Keratinocyte (primary cell): ENCODE measurements at regions not wholly inside any gene's neighbourhood (a gene's known extent, or its start where the extent isn't known, plus 50 kb on each side); places are given as distances from the start of the nearest gene placed in this dataset.
A peak's percentile ranks its signal among the peaks of the same experiment; 100 is the strongest.

Experiments used
- DNase-seq: peaks from one replicate; pipeline ENCODE4 v3.0.0-alpha.2; 2011; ENCODE audit warnings: low read depth, missing footprints, low spot score
- FAIRE-seq: peaks from 2 replicates; lab custom pipeline; 2011; peaks lifted over from hg19 to GRCh38; lab: Jason Lieb, UNC
- H2AFZ ChIP-seq: 2 replicates; pipeline ENCODE4 v1.6.0; 2012; ENCODE audit warnings: low read length, control low read depth, inconsistent platforms; ENCODE audit not compliant: control insufficient read depth
- H3K27ac ChIP-seq: 2 replicates; pipeline ENCODE4 v1.5.1; 2011; ENCODE audit warnings: low read length; ENCODE audit not compliant: control insufficient read depth, insufficient read depth
- H3K27me3 ChIP-seq: 3 replicates; pipeline ENCODE4 v1.6.0; 2011; ENCODE audit warnings: low read length; ENCODE audit not compliant: control insufficient read depth, insufficient read depth; ENCODE audit errors: extremely low read depth
- H3K36me3 ChIP-seq, 2 experiments: 2 replicates in 1 of 2; 3 replicates in 1 of 2; pipeline ENCODE4 v1.5.1; 2011; ENCODE audit warnings: low read length in 2 of 2, mild to moderate bottlenecking in 1 of 2; ENCODE audit not compliant: control insufficient read depth in 2 of 2, insufficient read depth in 2 of 2; ENCODE audit errors: extremely low read depth in 1 of 2
- H3K4me1 ChIP-seq: 3 replicates; pipeline ENCODE4 v1.5.1; 2011; ENCODE audit warnings: low read length; ENCODE audit not compliant: control insufficient read depth, insufficient read depth; ENCODE audit errors: extremely low read depth
- H3K4me2 ChIP-seq: 3 replicates; pipeline ENCODE4 v1.6.0; 2011; ENCODE audit warnings: low read depth, low read length; ENCODE audit not compliant: control insufficient read depth, insufficient read depth; ENCODE audit errors: extremely low read depth
- H3K4me3 ChIP-seq, 3 experiments: fragments of 200-600 bp in 1 of 3; sonication (generic) in 1 of 3; 2 replicates in 2 of 3; 3 replicates in 1 of 3; pipeline ENCODE4 v1.5.1; 2011 to 2016; ENCODE audit warnings: low read length in 3 of 3, mild to moderate bottlenecking in 3 of 3, control low read depth in 2 of 3, inconsistent platforms in 1 of 3, low read depth in 1 of 3, mixed read lengths in 1 of 3, mixed run types in 1 of 3, moderate library complexity in 1 of 3; ENCODE audit not compliant: control insufficient read depth in 2 of 3, insufficient read depth in 2 of 3; ENCODE audit errors: extremely low read depth in 1 of 3
- H3K79me2 ChIP-seq: 2 replicates; pipeline ENCODE4 v1.6.0; 2012; ENCODE audit warnings: low read length; ENCODE audit not compliant: control insufficient read depth, insufficient read depth
- H3K9ac ChIP-seq: 3 replicates; pipeline ENCODE4 v1.6.0; 2011; ENCODE audit warnings: low read length; ENCODE audit not compliant: control insufficient read depth, insufficient read depth; ENCODE audit errors: extremely low read depth
- H3K9me1 ChIP-seq: 3 replicates; pipeline ENCODE4 v1.6.0; 2011; ENCODE audit warnings: low read length; ENCODE audit not compliant: control insufficient read depth, insufficient read depth; ENCODE audit errors: extremely low read depth
- H3K9me3 ChIP-seq: 2 replicates; pipeline ENCODE4 v1.5.1; 2012; ENCODE audit warnings: low read depth, low read length; ENCODE audit not compliant: control insufficient read depth
- H4K20me1 ChIP-seq: 3 replicates; pipeline ENCODE4 v1.6.0; 2011; ENCODE audit warnings: low read length; ENCODE audit not compliant: control insufficient read depth, insufficient read depth; ENCODE audit errors: extremely low read depth
- EZH2 ChIP-seq: IDR thresholded peaks from one replicate; pipeline ENCODE4 v1.6.1; 2012; ENCODE audit warnings: inconsistent platforms, mild to moderate bottlenecking, low read length, moderate library complexity
- dilution Hi-C: fragments of 300-500 bp; cut with MboI; formaldehyde crosslinking; loops from one replicate; pipeline ENCODE4 v1.7.0; 2020; ENCODE audit warnings: low sequenced_read_pairs; ENCODE audit not compliant: extremely low pct_ligation_motif_present
- TF ChIP-seq, protein P1 (sequence below), 3 experiments: IDR thresholded peaks in 1 of 3; conservative IDR thresholded peaks in 1 of 3; optimal IDR thresholded peaks in 1 of 3; 2 replicates in 2 of 3; 3 replicates in 1 of 3; pipeline versions ENCODE3 to v1.5.1; 2011; ENCODE audit warnings: low read length in 3 of 3, mild to moderate bottlenecking in 3 of 3, moderate library complexity in 2 of 3, control low read depth in 1 of 3, inconsistent platforms in 1 of 3; ENCODE audit not compliant: insufficient read depth in 2 of 3; ENCODE audit errors: extremely low read depth in 1 of 3

DNA sequence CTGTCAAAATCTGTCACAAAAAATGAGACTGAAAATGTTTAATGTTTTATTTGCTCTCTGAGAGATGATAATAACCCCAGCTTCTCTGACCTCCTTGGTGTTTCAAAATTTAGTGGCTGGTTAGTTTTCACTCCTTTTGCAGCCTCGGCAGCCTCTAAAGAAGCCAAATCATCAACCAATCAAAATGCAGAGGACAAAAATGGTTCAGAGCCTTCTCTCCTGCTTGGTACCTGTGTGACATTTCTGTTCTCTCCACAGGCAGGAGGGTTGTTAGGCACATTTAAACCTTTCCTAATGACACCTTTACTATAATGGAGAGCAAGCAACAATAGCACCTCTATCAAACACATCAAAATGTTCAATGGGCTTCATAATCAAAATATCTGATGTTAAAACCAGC, 375.5 kb downstream of the HACE1 start:
- no peak for FAIRE-seq
- no peaks in the 10 kb centered on the region for H3K9me3 ChIP-seq
- H3K36me3 ChIP-seq = no peaks in the 10 kb centered on the region
- H3K27ac ChIP-seq = no peak overlapping the region
- no peak overlapping the region for H3K9ac ChIP-seq
- no peaks in the 10 kb centered on the region for H3K4me1 ChIP-seq
- H4K20me1 ChIP-seq = no peaks in the 10 kb centered on the region
- H3K79me2 ChIP-seq = no peaks in the 10 kb centered on the region
- no peak for TF ChIP-seq EZH2
- TF ChIP-seq, protein P1, sequence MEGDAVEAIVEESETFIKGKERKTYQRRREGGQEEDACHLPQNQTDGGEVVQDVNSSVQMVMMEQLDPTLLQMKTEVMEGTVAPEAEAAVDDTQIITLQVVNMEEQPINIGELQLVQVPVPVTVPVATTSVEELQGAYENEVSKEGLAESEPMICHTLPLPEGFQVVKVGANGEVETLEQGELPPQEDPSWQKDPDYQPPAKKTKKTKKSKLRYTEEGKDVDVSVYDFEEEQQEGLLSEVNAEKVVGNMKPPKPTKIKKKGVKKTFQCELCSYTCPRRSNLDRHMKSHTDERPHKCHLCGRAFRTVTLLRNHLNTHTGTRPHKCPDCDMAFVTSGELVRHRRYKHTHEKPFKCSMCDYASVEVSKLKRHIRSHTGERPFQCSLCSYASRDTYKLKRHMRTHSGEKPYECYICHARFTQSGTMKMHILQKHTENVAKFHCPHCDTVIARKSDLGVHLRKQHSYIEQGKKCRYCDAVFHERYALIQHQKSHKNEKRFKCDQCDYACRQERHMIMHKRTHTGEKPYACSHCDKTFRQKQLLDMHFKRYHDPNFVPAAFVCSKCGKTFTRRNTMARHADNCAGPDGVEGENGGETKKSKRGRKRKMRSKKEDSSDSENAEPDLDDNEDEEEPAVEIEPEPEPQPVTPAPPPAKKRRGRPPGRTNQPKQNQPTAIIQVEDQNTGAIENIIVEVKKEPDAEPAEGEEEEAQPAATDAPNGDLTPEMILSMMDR (optimal IDR thresholded peaks at IDR 0.05 in 1 of 3, IDR thresholded peaks at IDR 0.05 in 1 of 3, conservative IDR thresholded peaks at IDR 0.05 in 1 of 3; ENCODE audit: extremely low read depth in 1 of 3, insufficient read depth in 2 of 3, low read length in 3 of 3) = no peak
- no peaks in the 10 kb centered on the region for H3K9me1 ChIP-seq
- H3K4me3 ChIP-seq = no peak overlapping the region
- H3K4me2 ChIP-seq = no peak overlapping the region
- H3K27me3 ChIP-seq = no peaks in the 10 kb centered on the region
- dilution Hi-C loops = no loop called here
- DNase-seq = no peak
- H2AFZ ChIP-seq = no peak overlapping the region

DNA sequence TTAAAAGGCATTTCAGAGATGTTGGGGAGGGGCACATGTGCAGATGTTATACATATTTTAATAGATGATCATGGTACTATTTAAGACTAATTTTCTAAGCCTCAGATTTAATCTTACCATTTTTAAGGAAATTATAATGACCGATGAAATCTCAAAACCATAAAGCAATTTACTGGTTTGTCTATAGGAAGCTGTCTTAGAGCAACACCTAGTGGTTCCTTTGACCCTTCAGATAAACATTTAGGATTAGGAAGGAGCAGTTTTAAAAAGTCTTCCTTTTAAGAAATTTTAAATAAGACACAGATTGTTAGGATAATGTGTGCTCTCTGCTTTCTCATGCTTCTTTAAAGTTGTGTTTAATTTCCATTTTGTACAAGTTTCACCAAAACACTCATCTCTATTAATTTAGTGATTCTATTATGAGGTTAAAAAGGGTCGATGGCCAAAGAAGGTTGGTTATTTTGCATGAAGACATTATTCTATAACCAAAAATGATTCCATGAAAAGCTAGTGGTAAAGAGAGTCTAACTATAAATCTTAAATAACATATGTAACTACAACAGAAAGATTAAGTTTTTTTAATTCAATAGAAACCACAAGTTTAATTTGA, 376.4 kb downstream of the HACE1 start:
- Histone ChIP-seq H3K36me3 (no peaks in the 10 kb centered on the region), H4K20me1 (no peaks in the 10 kb centered on the region), H3K9me3 (no peaks in the 10 kb centered on the region), H3K4me1 (no peaks in the 10 kb centered on the region), H3K27ac (no peak overlapping the region), H3K4me3 (no peak overlapping the region), H3K79me2 (no peaks in the 10 kb centered on the region), H3K27me3 (no peaks in the 10 kb centered on the region), H3K4me2 (no peak overlapping the region), H3K9me1 (no peaks in the 10 kb centered on the region), H2AFZ (no peak overlapping the region), H3K9ac (no peak overlapping the region)
- dilution Hi-C loops = no loop called here
- FAIRE-seq (no peak), DNase-seq (no peak)
- TF ChIP-seq EZH2 = no peak
- TF ChIP-seq, protein P1 (optimal IDR thresholded peaks at IDR 0.05 in 1 of 3, IDR thresholded peaks at IDR 0.05 in 1 of 3, conservative IDR thresholded peaks at IDR 0.05 in 1 of 3; ENCODE audit: extremely low read depth in 1 of 3, insufficient read depth in 2 of 3, low read length in 3 of 3) = peak in 2 of 3 experiments; percentile 28 to 37
